Hepatocyte (in vitro differentiated cells): ENCODE measurements at regions not wholly inside any gene's neighbourhood (a gene's known extent, or its start where the extent isn't known, plus 50 kb on each side); places are given as distances from the start of the nearest gene placed in this dataset.

Experiments
- EZH2 ChIP-seq: fragments of 200-600 bp; sonication (generic); IDR thresholded peaks from 2 replicates; pipeline ENCODE4 v1.6.1; 2016; ENCODE audit warnings: antibody characterized with exemption, mild to moderate bottlenecking, borderline replicate concordance
- TF ChIP-seq, protein P1 (sequence below): fragments of 200-600 bp; sonication (generic); IDR thresholded peaks from 2 replicates; pipeline ENCODE4 v1.5.1; 2016; ENCODE audit warnings: antibody characterized with exemption, mild to moderate bottlenecking; ENCODE audit not compliant: poor library complexity

DNA sequence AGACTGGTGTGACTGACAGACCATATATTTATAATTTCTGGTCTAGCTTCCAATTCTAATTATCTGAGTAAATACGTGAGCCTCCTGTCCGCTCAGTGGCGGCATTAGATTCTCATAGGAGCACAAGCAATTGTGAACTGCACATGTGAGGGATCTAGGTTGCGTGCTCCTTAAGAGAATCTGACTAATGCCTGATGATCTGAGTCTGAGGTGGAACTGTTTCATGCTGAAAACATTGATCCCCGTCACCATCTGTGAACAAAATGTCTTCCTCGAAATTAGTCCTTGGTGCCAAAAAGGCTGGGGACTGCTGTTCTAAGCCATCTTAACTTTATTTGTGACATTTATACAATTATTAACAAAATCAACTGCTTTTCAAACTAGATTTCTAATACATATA, 164.7 kb upstream of the MEOX2 start:
- TF ChIP-seq, protein P1, sequence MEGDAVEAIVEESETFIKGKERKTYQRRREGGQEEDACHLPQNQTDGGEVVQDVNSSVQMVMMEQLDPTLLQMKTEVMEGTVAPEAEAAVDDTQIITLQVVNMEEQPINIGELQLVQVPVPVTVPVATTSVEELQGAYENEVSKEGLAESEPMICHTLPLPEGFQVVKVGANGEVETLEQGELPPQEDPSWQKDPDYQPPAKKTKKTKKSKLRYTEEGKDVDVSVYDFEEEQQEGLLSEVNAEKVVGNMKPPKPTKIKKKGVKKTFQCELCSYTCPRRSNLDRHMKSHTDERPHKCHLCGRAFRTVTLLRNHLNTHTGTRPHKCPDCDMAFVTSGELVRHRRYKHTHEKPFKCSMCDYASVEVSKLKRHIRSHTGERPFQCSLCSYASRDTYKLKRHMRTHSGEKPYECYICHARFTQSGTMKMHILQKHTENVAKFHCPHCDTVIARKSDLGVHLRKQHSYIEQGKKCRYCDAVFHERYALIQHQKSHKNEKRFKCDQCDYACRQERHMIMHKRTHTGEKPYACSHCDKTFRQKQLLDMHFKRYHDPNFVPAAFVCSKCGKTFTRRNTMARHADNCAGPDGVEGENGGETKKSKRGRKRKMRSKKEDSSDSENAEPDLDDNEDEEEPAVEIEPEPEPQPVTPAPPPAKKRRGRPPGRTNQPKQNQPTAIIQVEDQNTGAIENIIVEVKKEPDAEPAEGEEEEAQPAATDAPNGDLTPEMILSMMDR, result no peak
- no peak for TF ChIP-seq EZH2
